WTC11 (cell line): ENCODE measurements at regions not wholly inside any gene's neighbourhood (a gene's known extent, or its start where the extent isn't known, plus 50 kb on each side); places are given as distances from the start of the nearest gene placed in this dataset.

Experiments used
- ATAC-seq: fragments of 200-7000 bp; cut with Tn5 transposase; 2 replicates; pipeline ENCODE4 v1.10.0; 2021; ENCODE audit warnings: mild to moderate bottlenecking, moderate library complexity
- CTCF ChIA-PET: fragments of 300-600 bp; sonication (Branson Sonifier 250); formaldehyde crosslinking; loops from one replicate; lab custom pipeline; 2021; ENCODE audit warnings: antibody characterized with exemption; lab: Charles Lee
- POLR2A ChIA-PET: fragments of 350-600 bp; sonication (Branson Sonifier 250); formaldehyde crosslinking; loops from one replicate; lab custom pipeline; 2021; ENCODE audit warnings: antibody characterized with exemption; lab: Charles Lee
- DNase-seq: peaks from one replicate; pipeline ENCODE4 v3.0.0; 2021; ENCODE audit warnings: low spot score
- H3K27ac Mint-ChIP-seq: 2 replicates; pipeline ENCODE4 v1.8.0; 2021; ENCODE audit warnings: mixed read lengths
- H3K27me3 Mint-ChIP-seq: 2 replicates; pipeline ENCODE4 v1.8.0; 2021; ENCODE audit warnings: low read depth, mild to moderate bottlenecking, moderate library complexity, mixed read lengths
- H3K36me3 Mint-ChIP-seq: 2 replicates; pipeline ENCODE4 v1.8.0; 2021; ENCODE audit warnings: mixed read lengths
- H3K4me1 Mint-ChIP-seq: 2 replicates; pipeline ENCODE4 v1.8.0; 2022; ENCODE audit warnings: mixed read lengths
- H3K4me3 Mint-ChIP-seq: 2 replicates; pipeline ENCODE4 v1.8.0; 2021; ENCODE audit warnings: mild to moderate bottlenecking, moderate library complexity, mixed read lengths
- H3K9me3 Mint-ChIP-seq: 2 replicates; pipeline ENCODE4 v1.8.0; 2021; ENCODE audit warnings: mixed read lengths
- ATF1 ChIP-seq: sonication (generic); formaldehyde crosslinking; IDR thresholded peaks from 2 replicates; pipeline ENCODE4 v1.8.1; 2023; ENCODE audit warnings: mild to moderate bottlenecking, moderate library complexity, missing genetic modification reagents
- ATF2 ChIP-seq: sonication (generic); formaldehyde crosslinking; IDR thresholded peaks from 2 replicates; pipeline ENCODE4 v1.8.1; 2022; ENCODE audit warnings: low read depth, missing genetic modification reagents, borderline replicate concordance
- CREM ChIP-seq: sonication (generic); formaldehyde crosslinking; IDR thresholded peaks from 2 replicates; pipeline ENCODE4 v1.8.1; 2022; ENCODE audit warnings: mild to moderate bottlenecking, missing genetic modification reagents, moderate library complexity
- ESRRA ChIP-seq: sonication (generic); formaldehyde crosslinking; IDR thresholded peaks from 2 replicates; pipeline ENCODE4 v1.8.1; 2022; ENCODE audit warnings: mild to moderate bottlenecking, missing genetic modification reagents, borderline replicate concordance
- FOXP1 ChIP-seq: sonication (generic); formaldehyde crosslinking; IDR thresholded peaks from 2 replicates; pipeline ENCODE4 v1.8.0; 2022; ENCODE audit warnings: missing genetic modification reagents, mild to moderate bottlenecking, moderate library complexity, borderline replicate concordance
- HMGA2 ChIP-seq: fragments of 250-450 bp; sonication (Bioruptor Pico); IDR thresholded peaks from 2 replicates; pipeline ENCODE4 v1.4.0; 2021; ENCODE audit warnings: mild to moderate bottlenecking, moderate library complexity
- JAZF1 ChIP-seq: fragments of 250-450 bp; sonication (Bioruptor Pico); IDR thresholded peaks from 2 replicates; pipeline ENCODE4 v1.9.0; 2021; ENCODE audit warnings: moderate library complexity, mild to moderate bottlenecking, inconsistent platforms
- NFATC4 ChIP-seq: fragments of 250-450 bp; sonication (Bioruptor Pico); IDR thresholded peaks from 2 replicates; pipeline ENCODE4 v1.9.0; 2021; ENCODE audit warnings: mild to moderate bottlenecking
- NFE2L1 ChIP-seq: sonication (generic); formaldehyde crosslinking; IDR thresholded peaks from 2 replicates; pipeline ENCODE4 v1.8.1; 2023; ENCODE audit warnings: missing genetic modification reagents
- NR3C1 ChIP-seq: sonication (generic); formaldehyde crosslinking; conservative IDR thresholded peaks from 2 replicates; pipeline ENCODE4 v1.8.1; 2023; ENCODE audit warnings: low read depth, mild to moderate bottlenecking, missing genetic modification reagents
- RELA ChIP-seq: sonication (generic); formaldehyde crosslinking; IDR thresholded peaks from 2 replicates; pipeline ENCODE4 v1.8.1; 2022; ENCODE audit warnings: missing genetic modification reagents, mild to moderate bottlenecking, borderline replicate concordance
- SMAD3 ChIP-seq: sonication (generic); formaldehyde crosslinking; IDR thresholded peaks from 2 replicates; pipeline ENCODE4 v1.8.0; 2022; ENCODE audit warnings: missing genetic modification reagents, mild to moderate bottlenecking, borderline replicate concordance
- SMAD4 ChIP-seq: sonication (generic); formaldehyde crosslinking; IDR thresholded peaks from 2 replicates; pipeline ENCODE4 v1.8.0; 2022; ENCODE audit warnings: mild to moderate bottlenecking, missing genetic modification reagents
- SOX15 ChIP-seq: fragments of 250-450 bp; sonication (Bioruptor Pico); IDR thresholded peaks from 2 replicates; pipeline ENCODE4 v1.9.0; 2021; ENCODE audit warnings: mild to moderate bottlenecking
- SP1 ChIP-seq: sonication (generic); formaldehyde crosslinking; conservative IDR thresholded peaks from 2 replicates; pipeline ENCODE4 v1.8.1; 2022; ENCODE audit warnings: missing genetic modification reagents
- TP53 ChIP-seq: sonication (generic); formaldehyde crosslinking; IDR thresholded peaks from 2 replicates; pipeline ENCODE4 v1.8.1; 2023; ENCODE audit warnings: mild to moderate bottlenecking, missing genetic modification reagents
- ZBTB21 ChIP-seq: sonication (generic); formaldehyde crosslinking; IDR thresholded peaks from 2 replicates; pipeline ENCODE4 v1.8.1; 2023; ENCODE audit warnings: mild to moderate bottlenecking, missing genetic modification reagents, borderline replicate concordance
- ZBTB43 ChIP-seq: sonication (generic); formaldehyde crosslinking; IDR thresholded peaks from 2 replicates; pipeline ENCODE4 v1.8.1; 2023; ENCODE audit warnings: mild to moderate bottlenecking, missing genetic modification reagents
- ZNF416 ChIP-seq: fragments of 250-450 bp; sonication (Bioruptor Pico); IDR thresholded peaks from 2 replicates; pipeline ENCODE4 v1.9.0; 2021; ENCODE audit warnings: mild to moderate bottlenecking, inconsistent platforms
- ZNF423 ChIP-seq: fragments of 250-450 bp; sonication (Bioruptor Pico); IDR thresholded peaks from 2 replicates; pipeline ENCODE4 v2.1.2; 2022; ENCODE audit warnings: mild to moderate bottlenecking, moderate library complexity
- ZNF671 ChIP-seq: fragments of 250-450 bp; sonication (Bioruptor Pico); IDR thresholded peaks from 2 replicates; pipeline ENCODE4 v1.8.0; 2021; ENCODE audit warnings: mild to moderate bottlenecking
- TF ChIP-seq, protein P1 (sequence below): sonication (generic); formaldehyde crosslinking; IDR thresholded peaks from 2 replicates; pipeline ENCODE4 v1.8.0; 2022; ENCODE audit warnings: mild to moderate bottlenecking, missing genetic modification reagents
- TF ChIP-seq, protein P2 (sequence below): fragments of 250-450 bp; sonication (Bioruptor Pico); IDR thresholded peaks from 2 replicates; pipeline ENCODE4 v2.1.2; 2022; ENCODE audit warnings: mild to moderate bottlenecking, moderate library complexity
- TF ChIP-seq, protein P3 (sequence below): sonication (generic); formaldehyde crosslinking; conservative IDR thresholded peaks from 2 replicates; pipeline ENCODE4 v1.8.1; 2022; ENCODE audit warnings: mild to moderate bottlenecking, missing genetic modification reagents
- TF ChIP-seq, protein P4 (sequence below): fragments of 200-600 bp; IDR thresholded peaks from 2 replicates; pipeline ENCODE4 v1.8.0; 2022; ENCODE audit warnings: antibody characterized with exemption
- TF ChIP-seq, protein P5 (sequence below): sonication (generic); formaldehyde crosslinking; IDR thresholded peaks from 2 replicates; pipeline ENCODE4 v1.8.0; 2023; ENCODE audit warnings: missing genetic modification reagents

- Mint-ChIP-seq H3K27ac (no peak overlapping the region), H3K9me3 (peaks cover 13% of the 10 kb centered on the region), H3K4me1 (peaks cover 7% of the 10 kb centered on the region), H3K36me3 (no peaks in the 10 kb centered on the region), H3K27me3 (no peaks in the 10 kb centered on the region), H3K4me3 (no peak overlapping the region)
- no peak for TF ChIP-seq HMGA2 (CRISPR knock-in tag)
- TF ChIP-seq ZNF416 (CRISPR knock-in tag), result no peak
- TF ChIP-seq NR3C1, result no peak
- no peak for TF ChIP-seq SOX15 (CRISPR knock-in tag)
- TF ChIP-seq ESRRA (CRISPR knock-in tag), result no peak
- no peak for TF ChIP-seq ATF2 (CRISPR knock-in tag)
- TF ChIP-seq, protein P1, sequence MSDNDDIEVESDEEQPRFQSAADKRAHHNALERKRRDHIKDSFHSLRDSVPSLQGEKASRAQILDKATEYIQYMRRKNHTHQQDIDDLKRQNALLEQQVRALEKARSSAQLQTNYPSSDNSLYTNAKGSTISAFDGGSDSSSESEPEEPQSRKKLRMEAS (CRISPR knock-in tag), result no peak
- no peak for TF ChIP-seq RELA (CRISPR knock-in tag)
- TF ChIP-seq ZNF423 (CRISPR knock-in tag), result no peak
- no peak for TF ChIP-seq FOXP1 (CRISPR knock-in tag)
- no peak for TF ChIP-seq CREM
- TF ChIP-seq NFATC4 (CRISPR knock-in tag), result no peak
- no peak for TF ChIP-seq SP1 (CRISPR knock-in tag)
- TF ChIP-seq, protein P2, sequence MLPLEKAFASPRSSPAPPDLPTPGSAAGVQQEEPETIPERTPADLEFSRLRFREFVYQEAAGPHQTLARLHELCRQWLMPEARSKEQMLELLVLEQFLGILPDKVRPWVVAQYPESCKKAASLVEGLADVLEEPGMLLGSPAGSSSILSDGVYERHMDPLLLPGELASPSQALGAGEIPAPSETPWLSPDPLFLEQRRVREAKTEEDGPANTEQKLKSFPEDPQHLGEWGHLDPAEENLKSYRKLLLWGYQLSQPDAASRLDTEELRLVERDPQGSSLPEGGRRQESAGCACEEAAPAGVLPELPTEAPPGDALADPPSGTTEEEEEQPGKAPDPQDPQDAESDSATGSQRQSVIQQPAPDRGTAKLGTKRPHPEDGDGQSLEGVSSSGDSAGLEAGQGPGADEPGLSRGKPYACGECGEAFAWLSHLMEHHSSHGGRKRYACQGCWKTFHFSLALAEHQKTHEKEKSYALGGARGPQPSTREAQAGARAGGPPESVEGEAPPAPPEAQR, result no peak
- TF ChIP-seq ZBTB21, result no peak
- no peak for TF ChIP-seq JAZF1 (CRISPR knock-in tag)
- TF ChIP-seq ATF1, result no peak
- TF ChIP-seq SMAD4 (CRISPR knock-in tag), result no peak
- TF ChIP-seq, protein P3, sequence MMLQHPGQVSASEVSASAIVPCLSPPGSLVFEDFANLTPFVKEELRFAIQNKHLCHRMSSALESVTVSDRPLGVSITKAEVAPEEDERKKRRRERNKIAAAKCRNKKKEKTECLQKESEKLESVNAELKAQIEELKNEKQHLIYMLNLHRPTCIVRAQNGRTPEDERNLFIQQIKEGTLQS (CRISPR knock-in tag), result no peak
- TF ChIP-seq, protein P4, sequence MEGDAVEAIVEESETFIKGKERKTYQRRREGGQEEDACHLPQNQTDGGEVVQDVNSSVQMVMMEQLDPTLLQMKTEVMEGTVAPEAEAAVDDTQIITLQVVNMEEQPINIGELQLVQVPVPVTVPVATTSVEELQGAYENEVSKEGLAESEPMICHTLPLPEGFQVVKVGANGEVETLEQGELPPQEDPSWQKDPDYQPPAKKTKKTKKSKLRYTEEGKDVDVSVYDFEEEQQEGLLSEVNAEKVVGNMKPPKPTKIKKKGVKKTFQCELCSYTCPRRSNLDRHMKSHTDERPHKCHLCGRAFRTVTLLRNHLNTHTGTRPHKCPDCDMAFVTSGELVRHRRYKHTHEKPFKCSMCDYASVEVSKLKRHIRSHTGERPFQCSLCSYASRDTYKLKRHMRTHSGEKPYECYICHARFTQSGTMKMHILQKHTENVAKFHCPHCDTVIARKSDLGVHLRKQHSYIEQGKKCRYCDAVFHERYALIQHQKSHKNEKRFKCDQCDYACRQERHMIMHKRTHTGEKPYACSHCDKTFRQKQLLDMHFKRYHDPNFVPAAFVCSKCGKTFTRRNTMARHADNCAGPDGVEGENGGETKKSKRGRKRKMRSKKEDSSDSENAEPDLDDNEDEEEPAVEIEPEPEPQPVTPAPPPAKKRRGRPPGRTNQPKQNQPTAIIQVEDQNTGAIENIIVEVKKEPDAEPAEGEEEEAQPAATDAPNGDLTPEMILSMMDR, result no peak
- no peak for DNase-seq
- POLR2A ChIA-PET, result no interaction called here
- CTCF ChIA-PET, result no interaction called here
- ATAC-seq, result no peak
Measured at GRCh38 chr5:37921452-37921851, 81.6 kb upstream of the GDNF start.

DNA sequence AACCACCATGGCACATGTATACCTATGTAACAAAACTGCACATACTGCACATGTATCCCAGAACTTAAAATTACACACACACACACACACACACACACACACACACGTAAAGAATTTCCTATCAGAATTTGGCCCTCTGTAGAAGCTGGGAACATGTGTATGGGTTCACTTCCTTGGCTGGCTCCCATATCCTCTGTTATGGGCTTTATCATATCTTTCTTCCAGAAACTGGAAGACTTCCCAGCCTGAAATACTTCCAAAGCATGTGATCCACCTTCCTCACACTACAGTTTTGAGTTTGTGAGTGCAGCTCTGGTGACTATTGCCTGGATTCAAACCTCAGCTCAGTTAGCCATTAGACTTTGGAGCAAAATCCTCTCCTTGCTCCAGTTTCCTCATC is 78.6 kb upstream of the GDNF start:
- Mint-ChIP-seq H3K36me3 (no peaks in the 10 kb centered on the region), H3K27ac (no peak overlapping the region), H3K9me3 (peaks cover 13% of the 10 kb centered on the region), H3K4me3 (no peak overlapping the region), H3K4me1 (peaks cover 17% of the 10 kb centered on the region), H3K27me3 (no peaks in the 10 kb centered on the region)
- ChIA-PET CTCF (no interaction called here), POLR2A (interaction anchor here (0.6 kb wide), 1 partner anchor 263 kb away, joined by 3 read pairs; no protein-coding TSS in a partner anchor)
- ATAC-seq (no peak), DNase-seq (no peak)
- TF ChIP-seq SMAD3 (no peak), NFE2L1 (CRISPR knock-in tag) (no peak), ZBTB43 (CRISPR knock-in tag) (no peak), FOXP1 (CRISPR knock-in tag) (no peak), ATF1 (no peak), TP53 (CRISPR knock-in tag) (no peak), ZNF671 (CRISPR knock-in tag) (no peak)
- TF ChIP-seq, protein P4, result no peak
- TF ChIP-seq, protein P5, sequence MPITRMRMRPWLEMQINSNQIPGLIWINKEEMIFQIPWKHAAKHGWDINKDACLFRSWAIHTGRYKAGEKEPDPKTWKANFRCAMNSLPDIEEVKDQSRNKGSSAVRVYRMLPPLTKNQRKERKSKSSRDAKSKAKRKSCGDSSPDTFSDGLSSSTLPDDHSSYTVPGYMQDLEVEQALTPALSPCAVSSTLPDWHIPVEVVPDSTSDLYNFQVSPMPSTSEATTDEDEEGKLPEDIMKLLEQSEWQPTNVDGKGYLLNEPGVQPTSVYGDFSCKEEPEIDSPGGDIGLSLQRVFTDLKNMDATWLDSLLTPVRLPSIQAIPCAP (CRISPR knock-in tag), result no peak
